Thyroid gland (tissue), 4 donors: ENCODE measurements at regions not wholly inside any gene's neighbourhood (a gene's known extent, or its start where the extent isn't known, plus 50 kb on each side); places are given as distances from the start of the nearest gene placed in this dataset.

Source experiments
- POLR2A ChIP-seq, 2 donors: fragments of 450-650 bp; IDR thresholded peaks; one replicate each; pipeline ENCODE4 v1.6.1; 2017; ENCODE audit warnings: antibody characterized with exemption in 2 of 2, mild to moderate bottlenecking in 2 of 2, moderate library complexity in 1 of 2
- TF ChIP-seq, protein P1 (sequence below), 6 experiments: fragments of 200-600 bp in 3 of 6; fragments of 450-650 bp in 3 of 6; sonication (generic) in 3 of 6; IDR thresholded peaks; one replicate each; pipeline ENCODE4 v1.5.1; 2016 to 2019; ENCODE audit warnings: antibody characterized with exemption in 6 of 6, mild to moderate bottlenecking in 2 of 6, inconsistent platforms in 1 of 6, moderate library complexity in 1 of 6

DNA sequence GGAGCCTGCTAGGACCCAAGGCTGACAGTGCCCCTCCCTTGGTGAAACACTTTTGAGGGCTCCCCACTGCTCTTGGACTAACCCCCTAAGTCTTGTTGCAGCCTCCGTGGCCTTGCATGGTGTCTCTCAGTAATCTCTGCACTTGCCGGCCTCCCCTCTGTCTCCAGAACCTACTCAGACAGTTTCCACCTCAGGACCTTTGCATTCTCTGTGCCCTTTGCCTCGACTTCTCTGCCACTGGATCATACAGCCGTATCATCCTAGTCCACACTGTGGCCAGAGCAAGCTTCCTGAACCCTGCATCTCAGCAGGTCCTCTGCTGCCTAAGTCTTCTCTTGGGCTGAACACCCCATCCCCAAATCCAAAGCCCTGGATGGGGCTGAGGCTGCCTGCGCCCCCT, 152.0 kb upstream of the PTPN1 start:
- TF ChIP-seq, protein P1, sequence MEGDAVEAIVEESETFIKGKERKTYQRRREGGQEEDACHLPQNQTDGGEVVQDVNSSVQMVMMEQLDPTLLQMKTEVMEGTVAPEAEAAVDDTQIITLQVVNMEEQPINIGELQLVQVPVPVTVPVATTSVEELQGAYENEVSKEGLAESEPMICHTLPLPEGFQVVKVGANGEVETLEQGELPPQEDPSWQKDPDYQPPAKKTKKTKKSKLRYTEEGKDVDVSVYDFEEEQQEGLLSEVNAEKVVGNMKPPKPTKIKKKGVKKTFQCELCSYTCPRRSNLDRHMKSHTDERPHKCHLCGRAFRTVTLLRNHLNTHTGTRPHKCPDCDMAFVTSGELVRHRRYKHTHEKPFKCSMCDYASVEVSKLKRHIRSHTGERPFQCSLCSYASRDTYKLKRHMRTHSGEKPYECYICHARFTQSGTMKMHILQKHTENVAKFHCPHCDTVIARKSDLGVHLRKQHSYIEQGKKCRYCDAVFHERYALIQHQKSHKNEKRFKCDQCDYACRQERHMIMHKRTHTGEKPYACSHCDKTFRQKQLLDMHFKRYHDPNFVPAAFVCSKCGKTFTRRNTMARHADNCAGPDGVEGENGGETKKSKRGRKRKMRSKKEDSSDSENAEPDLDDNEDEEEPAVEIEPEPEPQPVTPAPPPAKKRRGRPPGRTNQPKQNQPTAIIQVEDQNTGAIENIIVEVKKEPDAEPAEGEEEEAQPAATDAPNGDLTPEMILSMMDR (IDR thresholded peaks at IDR 0.05) = no peak
- no peak for TF ChIP-seq POLR2A (IDR thresholded peaks at IDR 0.05)
